Left lung (tissue), 4 donors: ENCODE measurements at regions not wholly inside any gene's neighbourhood (a gene's known extent, or its start where the extent isn't known, plus 50 kb on each side); places are given as distances from the start of the nearest gene placed in this dataset.
"Not testable (repeated sequence)": the region's sequence is repeated elsewhere in the genome, so short reads cannot be mapped to it uniquely, and the experiment has no call there.

ENCODE experiments used
- ATAC-seq: fragments of 200-7000 bp; cut with Tn5 transposase; one replicate; pipeline ENCODE4 v1.9.1; 2020; ENCODE audit warnings: moderate library complexity
- DNase-seq, 4 donors: peaks; one replicate each; pipeline ENCODE4 v3.0.0-alpha.2; 2013 to 2020
- H3K27ac ChIP-seq, 2 donors: fragments of 200-600 bp; sonication (generic) in 1 of 2; one replicate each; pipeline versions ENCODE4 v1.5.0 to v1.8.0; 2020 to 2021
- H3K27me3 ChIP-seq, 2 donors: fragments of 200-600 bp; sonication (generic) in 1 of 2; one replicate each; pipeline versions ENCODE4 v1.5.0 to v1.8.0; 2020 to 2021
- H3K36me3 ChIP-seq, 2 donors: fragments of 200-600 bp; sonication (generic) in 1 of 2; one replicate each; pipeline versions ENCODE4 v1.5.0 to v1.8.0; 2020 to 2021
- H3K4me1 ChIP-seq, 2 donors: fragments of 200-600 bp; one replicate each; pipeline ENCODE4 v1.8.0; 2021
- H3K4me3 ChIP-seq, 2 donors: fragments of 200-600 bp; sonication (generic) in 1 of 2; one replicate each; pipeline versions ENCODE4 v1.5.0 to v1.8.0; 2020 to 2021; ENCODE audit warnings: mild to moderate bottlenecking in 1 of 2
- H3K9me3 ChIP-seq, 2 donors: fragments of 200-600 bp; sonication (generic) in 1 of 2; one replicate each; pipeline versions ENCODE4 v1.5.0 to v1.8.0; 2020 to 2021
- intact Hi-C, 2 donors: fragments of 100-400 bp; cut with DNase I; formaldehyde crosslinking; loops; one replicate each; pipeline versions ENCODE4 v1.11.2 to v1.14.2; 2022
- TF ChIP-seq, protein P1 (sequence below), 2 donors: fragments of 200-600 bp; sonication (generic) in 1 of 2; IDR thresholded peaks; one replicate each; pipeline versions ENCODE4 v1.5.0 to v1.8.0; 2021; ENCODE audit warnings: antibody characterized with exemption in 2 of 2
- donor health status: DM: no; HTN: yes; CAD: no.
- donor health status: DM: no; HTN: no; CAD: no.

DNA sequence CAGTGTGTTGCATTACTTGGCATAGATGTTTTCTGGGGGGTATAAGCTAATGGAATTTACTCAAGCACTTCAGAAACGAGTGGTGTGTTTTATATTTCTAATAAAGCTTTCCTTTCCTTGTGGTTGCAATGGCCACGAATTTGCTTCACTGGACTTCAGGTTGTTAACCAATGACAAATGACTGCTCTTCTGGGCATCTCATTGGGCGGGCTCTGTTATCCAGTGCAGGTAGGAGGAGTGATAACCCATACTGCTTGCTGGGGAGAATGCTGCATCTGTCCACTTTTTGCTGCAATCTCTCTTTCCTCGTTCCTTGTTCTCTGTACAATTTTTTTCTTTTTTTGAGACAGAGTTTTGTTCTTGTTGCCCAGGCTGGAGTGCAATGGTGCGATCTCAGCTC lies 80.0 kb upstream of the RPH3A start:
- no peaks in the 10 kb centered on the region for H3K4me1 ChIP-seq
- no peaks in the 10 kb centered on the region for H3K36me3 ChIP-seq
- intact Hi-C loops = no loop called here
- TF ChIP-seq, protein P1, sequence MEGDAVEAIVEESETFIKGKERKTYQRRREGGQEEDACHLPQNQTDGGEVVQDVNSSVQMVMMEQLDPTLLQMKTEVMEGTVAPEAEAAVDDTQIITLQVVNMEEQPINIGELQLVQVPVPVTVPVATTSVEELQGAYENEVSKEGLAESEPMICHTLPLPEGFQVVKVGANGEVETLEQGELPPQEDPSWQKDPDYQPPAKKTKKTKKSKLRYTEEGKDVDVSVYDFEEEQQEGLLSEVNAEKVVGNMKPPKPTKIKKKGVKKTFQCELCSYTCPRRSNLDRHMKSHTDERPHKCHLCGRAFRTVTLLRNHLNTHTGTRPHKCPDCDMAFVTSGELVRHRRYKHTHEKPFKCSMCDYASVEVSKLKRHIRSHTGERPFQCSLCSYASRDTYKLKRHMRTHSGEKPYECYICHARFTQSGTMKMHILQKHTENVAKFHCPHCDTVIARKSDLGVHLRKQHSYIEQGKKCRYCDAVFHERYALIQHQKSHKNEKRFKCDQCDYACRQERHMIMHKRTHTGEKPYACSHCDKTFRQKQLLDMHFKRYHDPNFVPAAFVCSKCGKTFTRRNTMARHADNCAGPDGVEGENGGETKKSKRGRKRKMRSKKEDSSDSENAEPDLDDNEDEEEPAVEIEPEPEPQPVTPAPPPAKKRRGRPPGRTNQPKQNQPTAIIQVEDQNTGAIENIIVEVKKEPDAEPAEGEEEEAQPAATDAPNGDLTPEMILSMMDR (IDR thresholded peaks at IDR 0.05) = no peak
- no peak overlapping the region for H3K4me3 ChIP-seq
- no peak overlapping the region for H3K27ac ChIP-seq
- H3K27me3 ChIP-seq = no peaks in the 10 kb centered on the region
- no peak for DNase-seq
- ATAC-seq = no peak
- H3K9me3 ChIP-seq = no peaks in the 10 kb centered on the region

DNA sequence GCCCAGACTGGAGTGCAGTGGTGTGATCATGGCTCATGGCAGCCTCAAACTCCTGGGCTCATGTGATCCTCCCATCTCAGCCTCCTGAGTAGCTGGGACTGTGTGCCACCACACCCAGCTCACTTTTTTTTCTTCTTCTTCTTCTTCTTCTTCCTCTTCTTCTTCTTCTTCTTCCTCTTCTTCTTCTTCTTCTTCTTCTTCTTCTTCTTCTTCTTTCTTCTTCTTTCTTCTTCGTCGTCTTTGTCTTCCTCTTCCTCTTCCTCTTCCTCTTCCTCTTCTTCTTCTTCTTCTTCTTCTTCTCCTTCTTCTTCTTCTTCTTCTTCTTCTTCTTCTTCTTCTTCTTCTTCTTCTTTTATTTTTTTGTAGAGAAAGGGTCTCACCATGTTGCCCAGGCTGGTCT lies 78.8 kb upstream of the RPH3A start:
- ATAC-seq, H3K27me3 ChIP-seq, H3K27ac ChIP-seq, H3K36me3 ChIP-seq, H3K9me3 ChIP-seq, intact Hi-C loops, H3K4me3 ChIP-seq, H3K4me1 ChIP-seq, DNase-seq: not testable (repeated sequence)

DNA sequence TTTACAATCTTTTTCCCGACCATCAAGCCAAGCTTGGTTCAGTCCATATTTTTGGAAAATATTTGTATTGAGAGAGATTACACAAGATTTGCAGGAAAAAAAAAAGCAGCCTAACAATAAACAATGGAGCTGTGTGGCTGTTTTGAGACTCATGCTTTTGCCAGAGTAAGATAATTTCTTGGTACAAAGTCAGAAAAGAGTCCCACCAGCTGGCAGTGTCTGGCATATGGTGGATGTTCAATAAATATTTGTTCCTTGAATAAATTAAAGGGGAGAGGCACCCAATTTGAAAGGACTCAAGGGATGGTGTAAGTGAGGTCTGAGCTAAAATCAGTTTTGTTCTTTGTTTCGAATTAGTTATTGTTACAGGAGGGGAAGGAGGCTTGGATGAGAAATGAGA lies 78.1 kb upstream of the RPH3A start:
- Histone ChIP-seq H3K27me3 (no peaks in the 10 kb centered on the region), H3K36me3 (no peaks in the 10 kb centered on the region), H3K4me3 (no peak overlapping the region), H3K9me3 (no peaks in the 10 kb centered on the region), H3K27ac (no peak overlapping the region), H3K4me1 (no peaks in the 10 kb centered on the region)
- TF ChIP-seq, protein P1 (IDR thresholded peaks at IDR 0.05) = no peak
- intact Hi-C loops = no loop called here
- no peak for DNase-seq
- no peak for ATAC-seq

DNA sequence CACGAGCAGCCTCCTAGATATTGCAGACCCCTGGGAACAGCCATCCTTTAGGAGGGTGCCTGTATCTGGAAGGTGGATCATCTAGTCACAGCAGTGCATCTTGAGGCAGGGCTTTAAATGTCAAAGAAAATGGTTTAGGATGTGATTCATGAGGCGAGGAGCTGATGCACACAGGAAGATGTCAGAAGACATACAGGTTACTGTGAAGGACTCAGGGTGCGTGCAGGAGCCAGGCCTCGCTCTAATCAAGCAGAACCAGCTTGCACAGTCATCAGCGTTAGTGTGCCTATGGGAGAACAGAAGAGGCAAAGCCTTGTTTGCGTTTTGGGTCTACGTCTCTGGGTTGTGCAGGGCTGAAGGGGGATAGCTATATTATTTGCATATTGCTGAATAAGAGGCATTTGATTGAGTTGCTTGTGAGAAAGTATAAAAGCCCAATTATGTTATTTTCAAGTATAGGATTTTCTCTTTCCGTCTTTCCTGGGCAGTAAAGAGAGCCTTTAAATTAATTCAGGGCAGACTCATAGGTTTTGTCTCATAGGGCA lies 77.3 kb upstream of the RPH3A start:
- no peaks in the 10 kb centered on the region for H3K4me1 ChIP-seq
- H3K27ac ChIP-seq = no peak overlapping the region
- intact Hi-C loops = no loop called here
- H3K4me3 ChIP-seq = no peak overlapping the region
- no peaks in the 10 kb centered on the region for H3K9me3 ChIP-seq
- no peaks in the 10 kb centered on the region for H3K27me3 ChIP-seq
- H3K36me3 ChIP-seq = no peaks in the 10 kb centered on the region
- DNase-seq (no peak), ATAC-seq (no peak)
- TF ChIP-seq, protein P1 (IDR thresholded peaks at IDR 0.05) = no peak

DNA sequence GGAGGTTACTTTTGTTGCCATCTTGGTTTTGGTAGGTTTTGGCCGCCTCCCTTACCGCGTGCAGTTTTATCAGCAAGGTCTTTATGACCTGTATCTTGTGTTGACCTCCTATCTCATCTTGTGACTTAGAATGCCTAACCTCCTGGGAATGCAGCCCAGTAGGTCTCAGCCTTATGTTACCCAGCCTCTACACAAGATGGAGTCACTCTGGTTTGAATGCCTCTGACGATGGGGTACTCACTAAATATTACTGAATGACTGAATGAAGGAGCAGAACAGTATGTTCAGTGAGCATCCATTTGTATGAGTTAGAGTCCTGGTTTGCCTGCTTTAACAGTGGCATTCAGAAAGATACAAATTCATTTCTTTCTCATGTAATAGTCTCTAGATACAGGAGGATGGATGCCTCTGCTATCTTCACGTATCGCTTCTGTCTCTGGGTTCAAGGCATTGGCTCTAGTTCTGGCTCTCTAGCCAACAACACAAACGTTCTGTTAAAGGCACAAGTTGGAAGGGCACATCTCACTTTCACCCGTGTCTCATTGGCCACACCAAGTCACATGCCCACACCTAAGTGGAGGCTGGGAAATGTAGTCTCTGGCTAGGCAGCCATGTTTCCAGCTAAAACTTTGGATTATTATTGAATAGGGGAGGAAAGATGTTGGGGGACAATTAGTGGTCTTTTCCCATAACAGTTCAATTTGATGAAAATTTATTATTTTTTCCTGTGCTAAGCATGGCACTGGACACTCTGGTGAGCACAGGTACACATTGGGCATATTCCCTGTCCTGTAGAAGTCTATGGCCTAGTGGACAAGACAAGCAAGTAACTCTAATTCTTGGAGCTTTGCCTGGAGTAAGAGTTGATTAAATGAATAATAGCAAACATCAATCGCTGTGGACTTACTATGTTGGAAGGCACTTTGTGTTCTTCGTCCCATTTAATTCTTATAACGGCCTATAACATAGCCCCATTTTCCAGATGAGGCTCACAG lies 75.2 kb upstream of the RPH3A start:
- Histone ChIP-seq H3K27me3 (no peaks in the 10 kb centered on the region), H3K4me3 (no peak overlapping the region), H3K36me3 (no peaks in the 10 kb centered on the region), H3K4me1 (no peaks in the 10 kb centered on the region), H3K9me3 (no peaks in the 10 kb centered on the region), H3K27ac (no peak overlapping the region)
- intact Hi-C loops = no loop called here
- peak; percentile 23 for ATAC-seq
- TF ChIP-seq, protein P1 (IDR thresholded peaks at IDR 0.05) = no peak
- no peak for DNase-seq
